ENCODE measurements at regions not wholly inside any gene's neighbourhood (a gene's known extent, or its start where the extent isn't known, plus 50 kb on each side); places are given as distances from the start of the nearest gene placed in this dataset.

DNA sequence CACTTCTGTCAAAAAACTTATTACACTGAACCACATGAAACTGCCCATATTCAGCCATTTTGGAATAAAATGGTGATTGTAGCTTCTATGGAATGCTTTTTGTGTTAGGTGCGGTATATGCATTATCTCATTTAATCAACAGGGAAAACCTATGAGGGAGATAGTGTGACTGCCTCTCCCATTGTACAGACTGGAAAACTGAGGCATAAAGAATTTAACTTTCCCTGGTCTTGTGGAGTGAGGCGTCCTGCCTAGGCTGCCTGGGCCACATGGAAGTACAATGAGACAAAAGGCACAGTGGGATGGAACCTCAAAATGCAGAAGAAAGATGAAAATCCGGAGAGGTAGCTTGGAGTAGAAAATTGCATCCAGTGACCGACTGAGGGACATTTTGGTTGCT lies 80.2 kb downstream of the RPLP1 start:
- no peak for TF ChIP-seq POLR2AphosphoS5 (IDR thresholded peaks at IDR 0.05)
- TF ChIP-seq, protein P1, sequence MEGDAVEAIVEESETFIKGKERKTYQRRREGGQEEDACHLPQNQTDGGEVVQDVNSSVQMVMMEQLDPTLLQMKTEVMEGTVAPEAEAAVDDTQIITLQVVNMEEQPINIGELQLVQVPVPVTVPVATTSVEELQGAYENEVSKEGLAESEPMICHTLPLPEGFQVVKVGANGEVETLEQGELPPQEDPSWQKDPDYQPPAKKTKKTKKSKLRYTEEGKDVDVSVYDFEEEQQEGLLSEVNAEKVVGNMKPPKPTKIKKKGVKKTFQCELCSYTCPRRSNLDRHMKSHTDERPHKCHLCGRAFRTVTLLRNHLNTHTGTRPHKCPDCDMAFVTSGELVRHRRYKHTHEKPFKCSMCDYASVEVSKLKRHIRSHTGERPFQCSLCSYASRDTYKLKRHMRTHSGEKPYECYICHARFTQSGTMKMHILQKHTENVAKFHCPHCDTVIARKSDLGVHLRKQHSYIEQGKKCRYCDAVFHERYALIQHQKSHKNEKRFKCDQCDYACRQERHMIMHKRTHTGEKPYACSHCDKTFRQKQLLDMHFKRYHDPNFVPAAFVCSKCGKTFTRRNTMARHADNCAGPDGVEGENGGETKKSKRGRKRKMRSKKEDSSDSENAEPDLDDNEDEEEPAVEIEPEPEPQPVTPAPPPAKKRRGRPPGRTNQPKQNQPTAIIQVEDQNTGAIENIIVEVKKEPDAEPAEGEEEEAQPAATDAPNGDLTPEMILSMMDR (IDR thresholded peaks at IDR 0.05): no peak
